GM23338 (cell line): ENCODE measurements at regions not wholly inside any gene's neighbourhood (a gene's known extent, or its start where the extent isn't known, plus 50 kb on each side); places are given as distances from the start of the nearest gene placed in this dataset.

Source experiments
- ATAC-seq: fragments of 200-7000 bp; cut with Tn5 transposase; 3 replicates; pipeline ENCODE4 v1.9.1; 2020
- DNase-seq: peaks from one replicate; pipeline ENCODE4 v3.0.0-alpha.2; 2015; ENCODE audit warnings: low spot score
- H2AFZ ChIP-seq: fragments of 200-600 bp; sonication (generic); 2 replicates; pipeline ENCODE4 v1.8.0; 2016; ENCODE audit warnings: antibody characterized with exemption, mild to moderate bottlenecking, moderate library complexity
- H3F3A ChIP-seq: fragments of 200-600 bp; sonication (generic); replicated peaks from 2 replicates; pipeline ENCODE4 v1.8.0; 2017; ENCODE audit warnings: antibody characterized with exemption, mixed run types, low read depth
- H3K27ac ChIP-seq: fragments of 200-600 bp; sonication (generic); 2 replicates; pipeline ENCODE4 v1.6.1; 2016; ENCODE audit warnings: low read depth
- H3K27me3 ChIP-seq: fragments of 200-600 bp; sonication (generic); 2 replicates; pipeline ENCODE4 v1.8.0; 2016; ENCODE audit warnings: mild to moderate bottlenecking, mixed run types, moderate library complexity; ENCODE audit not compliant: insufficient read depth
- H3K36me3 ChIP-seq: fragments of 200-600 bp; sonication (generic); 2 replicates; pipeline ENCODE4 v1.8.0; 2016; ENCODE audit warnings: mild to moderate bottlenecking; ENCODE audit not compliant: insufficient read depth
- H3K4me1 ChIP-seq: fragments of 200-600 bp; sonication (generic); 2 replicates; pipeline ENCODE4 v1.8.0; 2016; ENCODE audit warnings: mild to moderate bottlenecking, moderate library complexity; ENCODE audit not compliant: insufficient read depth
- H3K4me2 ChIP-seq: fragments of 200-600 bp; sonication (generic); 2 replicates; pipeline ENCODE4 v1.7.1; 2017; ENCODE audit warnings: mixed run types
- H3K4me3 ChIP-seq: fragments of 200-600 bp; sonication (generic); 2 replicates; pipeline ENCODE4 v1.6.1; 2016; ENCODE audit warnings: mixed run types
- H3K79me2 ChIP-seq: fragments of 200-600 bp; sonication (generic); replicated peaks from 2 replicates; pipeline ENCODE4 v1.8.0; 2017; ENCODE audit warnings: mild to moderate bottlenecking; ENCODE audit not compliant: insufficient read depth
- H3K9me2 ChIP-seq: fragments of 200-600 bp; sonication (generic); 2 replicates; pipeline ENCODE4 v1.8.0; 2017; ENCODE audit not compliant: insufficient read depth
- H4K20me1 ChIP-seq: fragments of 200-600 bp; sonication (generic); replicated peaks from 2 replicates; pipeline ENCODE4 v1.8.0; 2017; ENCODE audit warnings: mild to moderate bottlenecking; ENCODE audit not compliant: insufficient read depth
- H3K27ac Mint-ChIP-seq: 2 replicates; pipeline ENCODE4 v1.8.0; 2020; ENCODE audit warnings: inconsistent platforms, mild to moderate bottlenecking, moderate library complexity, mixed read lengths
- H3K27me3 Mint-ChIP-seq: 3 replicates; pipeline ENCODE4 v1.8.0; 2022; ENCODE audit warnings: low read depth, mild to moderate bottlenecking, moderate library complexity, mixed read lengths, inconsistent platforms; ENCODE audit not compliant: insufficient read depth, poor library complexity
- H3K36me3 Mint-ChIP-seq: 3 replicates; pipeline ENCODE4 v1.8.0; 2021; ENCODE audit warnings: low read depth, mild to moderate bottlenecking, inconsistent platforms, moderate library complexity, mixed read lengths
- H3K4me1 Mint-ChIP-seq: 3 replicates; pipeline ENCODE4 v1.8.0; 2020; ENCODE audit warnings: mild to moderate bottlenecking, inconsistent platforms, mixed read lengths
- H3K4me3 Mint-ChIP-seq: 3 replicates; pipeline ENCODE4 v1.8.0; 2021; ENCODE audit warnings: moderate library complexity, mild to moderate bottlenecking, inconsistent platforms, mixed read lengths
- H3K9me3 Mint-ChIP-seq: 3 replicates; pipeline ENCODE4 v1.8.0; 2020; ENCODE audit warnings: moderate library complexity, mild to moderate bottlenecking, inconsistent platforms, mixed read lengths
- CTCF ChIP-seq, 2 experiments: fragments of 200-600 bp in 1 of 2; sonication (generic) in 1 of 2; conservative IDR thresholded peaks; 2 replicates each; pipeline versions ENCODE4 v1.5.1 to v1.6.1; 2016 to 2017; ENCODE audit warnings: antibody characterized with exemption in 2 of 2, low read depth in 2 of 2, mild to moderate bottlenecking in 2 of 2, moderate library complexity in 1 of 2
- ETS1 ChIP-seq: IDR thresholded peaks from 2 replicates; pipeline ENCODE4 v1.6.1; 2016; ENCODE audit warnings: antibody characterized with exemption
- EZH2 ChIP-seq: fragments of 200-600 bp; sonication (generic); IDR thresholded peaks from one replicate; pipeline ENCODE4 v1.8.0; 2017; ENCODE audit warnings: antibody characterized with exemption, mild to moderate bottlenecking, low read depth; ENCODE audit not compliant: unreplicated experiment
- JUNB ChIP-seq: IDR thresholded peaks from one replicate; pipeline ENCODE4 v1.6.1; 2016; ENCODE audit warnings: antibody characterized with exemption; ENCODE audit not compliant: unreplicated experiment
- NANOG ChIP-seq: IDR thresholded peaks from 2 replicates; pipeline ENCODE4 v1.6.1; 2016; ENCODE audit warnings: antibody characterized with exemption, borderline replicate concordance
- POLR2AphosphoS5 ChIP-seq: IDR thresholded peaks from 2 replicates; pipeline ENCODE4 v1.6.1; 2016; ENCODE audit warnings: antibody characterized with exemption, low read depth
- REST ChIP-seq: IDR thresholded peaks from one replicate; pipeline ENCODE4 v1.6.1; 2018; ENCODE audit warnings: antibody characterized with exemption; ENCODE audit not compliant: unreplicated experiment
- STAT1 ChIP-seq: IDR thresholded peaks from one replicate; pipeline ENCODE4 v1.6.1; 2016; ENCODE audit warnings: antibody characterized with exemption; ENCODE audit not compliant: unreplicated experiment
- ZNF462 ChIP-seq: fragments of 250-450 bp; sonication (Bioruptor Pico); IDR thresholded peaks from 2 replicates; pipeline ENCODE4 v1.5.0; 2020; ENCODE audit warnings: mild to moderate bottlenecking, moderate library complexity

- H3K27ac ChIP-seq, result no peak overlapping the region
- no peaks in the 10 kb centered on the region for H3F3A ChIP-seq
- H4K20me1 ChIP-seq, result no peaks in the 10 kb centered on the region
- H2AFZ ChIP-seq, result no peak overlapping the region
- no peak overlapping the region for H3K4me3 Mint-ChIP-seq
- no peak for TF ChIP-seq ETS1
- TF ChIP-seq EZH2, result no peak
- TF ChIP-seq STAT1, result no peak
- H3K36me3 Mint-ChIP-seq, result no peaks in the 10 kb centered on the region
- H3K4me2 ChIP-seq, result no peak overlapping the region
- no peaks in the 10 kb centered on the region for H3K79me2 ChIP-seq
- H3K27ac Mint-ChIP-seq, result no peak overlapping the region
- peaks cover 6% of the 10 kb centered on the region; the same call in 1 of the 2 replicates for H3K36me3 ChIP-seq
- H3K4me1 ChIP-seq, result no peaks in the 10 kb centered on the region
- no peaks in the 10 kb centered on the region for H3K27me3 ChIP-seq
- DNase-seq (no peak), ATAC-seq (no peak)
- H3K27me3 Mint-ChIP-seq, result peaks cover 2% of the 10 kb centered on the region
- peaks cover 16% of the 10 kb centered on the region for H3K9me3 Mint-ChIP-seq
- H3K9me2 ChIP-seq, result no peaks in the 10 kb centered on the region
- H3K4me3 ChIP-seq, result no peak overlapping the region
- H3K4me1 Mint-ChIP-seq, result peaks cover 3% of the 10 kb centered on the region; the same call in 2 of the 3 replicates
These were observed 526.9 kb downstream of the MATN1 start for GRCh38 chr1:30196457-30196856.

GRCh38 chr1:30195424-30196134 is 527.8 kb downstream of the MATN1 start:
- Histone ChIP-seq H3K27ac (no peak overlapping the region), H3K9me2 (no peaks in the 10 kb centered on the region), H3K4me1 (no peaks in the 10 kb centered on the region), H3F3A (no peaks in the 10 kb centered on the region), H4K20me1 (no peaks in the 10 kb centered on the region), H3K27me3 (no peaks in the 10 kb centered on the region), H3K36me3 (no peaks in the 10 kb centered on the region), H3K4me2 (no peak overlapping the region), H2AFZ (no peak overlapping the region), H3K79me2 (no peaks in the 10 kb centered on the region), H3K4me3 (no peak overlapping the region)
- DNase-seq, result no peak
- ATAC-seq, result no peak
- H3K4me3 Mint-ChIP-seq, result no peak overlapping the region
- H3K27me3 Mint-ChIP-seq, result peaks cover 2% of the 10 kb centered on the region
- peaks cover 3% of the 10 kb centered on the region; the same call in 2 of the 3 replicates for H3K4me1 Mint-ChIP-seq
- no peak overlapping the region for H3K27ac Mint-ChIP-seq
- no peaks in the 10 kb centered on the region for H3K36me3 Mint-ChIP-seq
- H3K9me3 Mint-ChIP-seq, result peaks cover 14% of the 10 kb centered on the region
- TF ChIP-seq POLR2AphosphoS5 (no peak), ZNF462 (no peak), JUNB (no peak), NANOG (no peak), CTCF (conservative IDR thresholded peaks at IDR 0.05; ENCODE audit: low read depth in 2 of 2) (no peak), REST (no peak)
